B cell (primary cell): ENCODE measurements at regions not wholly inside any gene's neighbourhood (a gene's known extent, or its start where the extent isn't known, plus 50 kb on each side); places are given as distances from the start of the nearest gene placed in this dataset.
"Not testable (repeated sequence)": the region's sequence is repeated elsewhere in the genome, so short reads cannot be mapped to it uniquely, and the experiment has no call there.

Source experiments
- ATAC-seq: fragments of 200-7000 bp; cut with Tn5 transposase; one replicate; pipeline ENCODE4 v1.10.0; 2021; ENCODE audit warnings: low read depth, mild to moderate bottlenecking, moderate number of reproducible peaks, moderate library complexity
- CTCF ChIA-PET: fragments of 350-600 bp; sonication (Branson Sonifier 250); formaldehyde crosslinking; loops from one replicate; lab custom pipeline; 2021; ENCODE audit warnings: antibody characterized with exemption, inconsistent platforms; lab: Charles Lee
- POLR2A ChIA-PET: fragments of 350-600 bp; sonication (Branson Sonifier 250); formaldehyde crosslinking; loops from one replicate; lab custom pipeline; 2021; ENCODE audit warnings: antibody characterized with exemption; lab: Charles Lee
- DNase-seq: peaks from one replicate; pipeline ENCODE4 v3.0.0; 2013
- H2AFZ ChIP-seq: 2 replicates; pipeline ENCODE4 v1.6.1; 2012; ENCODE audit warnings: mild to moderate bottlenecking, low read depth, low read length; ENCODE audit not compliant: insufficient read depth, poor library complexity, severe bottlenecking
- H3K27ac ChIP-seq, 2 donors: 1 replicate in 1 of 2; 2 replicates in 1 of 2; pipeline ENCODE4 v1.5.1; 2012 to 2013; ENCODE audit warnings: low read length in 2 of 2, mild to moderate bottlenecking in 2 of 2, moderate library complexity in 1 of 2
- H3K27me3 ChIP-seq, 4 experiments: fragments of 200-600 bp in 1 of 4; sonication (generic) in 1 of 4; replicated peaks in 1 of 4; 1 replicate in 2 of 4; 2 replicates in 2 of 4; pipeline versions ENCODE4 v1.6.1 to v1.7.0; 2013 to 2016; ENCODE audit warnings: low read length in 3 of 4, mild to moderate bottlenecking in 2 of 4, mixed read lengths in 1 of 4, moderate library complexity in 1 of 4; ENCODE audit not compliant: insufficient read depth in 4 of 4, control insufficient read depth in 3 of 4; ENCODE audit errors: control extremely low read depth in 1 of 4
- H3K36me3 ChIP-seq, 2 experiments: replicated peaks in 1 of 2; 1 replicate in 1 of 2; 2 replicates in 1 of 2; pipeline versions ENCODE4 v1.6.1 to v1.7.1; 2013; ENCODE audit warnings: low read length in 1 of 2; ENCODE audit not compliant: insufficient read depth in 2 of 2, control insufficient read depth in 1 of 2; ENCODE audit errors: control extremely low read depth in 1 of 2, extremely low read depth in 1 of 2
- H3K4me1 ChIP-seq, 2 donors: fragments of 200-600 bp in 1 of 2; sonication (generic) in 1 of 2; 1 replicate in 1 of 2; 2 replicates in 1 of 2; pipeline versions ENCODE4 v1.5.1 to v1.6.1; 2013 to 2017; ENCODE audit warnings: low read length in 2 of 2; ENCODE audit not compliant: control insufficient read depth in 2 of 2, insufficient read depth in 2 of 2
- H3K4me2 ChIP-seq: replicated peaks from 2 replicates; pipeline ENCODE3; 2012; ENCODE audit warnings: mild to moderate bottlenecking, low read depth, low read length; ENCODE audit not compliant: poor library complexity, severe bottlenecking
- H3K4me3 ChIP-seq, 5 experiments: fragments of 200-600 bp in 1 of 5; sonication (generic) in 1 of 5; 1 replicate in 3 of 5; 2 replicates in 2 of 5; pipeline versions ENCODE4 v1.5.1 to v1.7.0; 2011 to 2016; ENCODE audit warnings: low read length in 4 of 5, mild to moderate bottlenecking in 4 of 5, low read depth in 2 of 5, control low read depth in 1 of 5, moderate library complexity in 1 of 5; ENCODE audit not compliant: insufficient read depth in 1 of 5; ENCODE audit errors: control extremely low read depth in 1 of 5, extremely low read depth in 1 of 5
- H3K79me2 ChIP-seq: fragments of 200-600 bp; sonication (generic); one replicate; pipeline ENCODE4 v1.6.0; 2016; ENCODE audit warnings: low read length; ENCODE audit not compliant: control insufficient read depth, insufficient read depth
- H3K9ac ChIP-seq: fragments of 200-600 bp; sonication (generic); 2 replicates; pipeline ENCODE4 v1.6.1; 2017; ENCODE audit warnings: mild to moderate bottlenecking, low read length, moderate library complexity
- H3K9me3 ChIP-seq, 3 donors: one replicate each; pipeline versions ENCODE4 v1.6.1 to v1.7.1; 2013; ENCODE audit warnings: low read length in 2 of 3; ENCODE audit not compliant: control insufficient read depth in 2 of 3, insufficient read depth in 1 of 3; ENCODE audit errors: control extremely low read depth in 1 of 3
- H4K20me1 ChIP-seq: 2 replicates; pipeline ENCODE4 v1.6.0; 2012; ENCODE audit warnings: mild to moderate bottlenecking, low read length; ENCODE audit not compliant: insufficient read depth, control insufficient read depth, poor library complexity, severe bottlenecking
- H3K27ac Mint-ChIP-seq: one replicate; pipeline ENCODE4 v1.8.0; 2021; ENCODE audit warnings: mixed read lengths
- H3K27me3 Mint-ChIP-seq: one replicate; pipeline ENCODE4 v1.8.0; 2021; ENCODE audit warnings: mixed read lengths
- H3K4me1 Mint-ChIP-seq: one replicate; pipeline ENCODE4 v1.8.0; 2021; ENCODE audit warnings: mixed read lengths
- H3K4me3 Mint-ChIP-seq: one replicate; pipeline ENCODE4 v1.8.0; 2021; ENCODE audit warnings: mixed read lengths
- H3K9me3 Mint-ChIP-seq: one replicate; pipeline ENCODE4 v1.8.0; 2022; ENCODE audit warnings: mixed read lengths; ENCODE audit not compliant: insufficient read depth
- CTCF ChIP-seq: fragments of 200-600 bp; IDR thresholded peaks from one replicate; pipeline ENCODE4 v1.8.0; 2022; ENCODE audit warnings: antibody characterized with exemption, mild to moderate bottlenecking
- EZH2 ChIP-seq: IDR thresholded peaks from 2 replicates; pipeline ENCODE4 v1.6.1; 2012; ENCODE audit warnings: borderline replicate concordance, low read depth, mild to moderate bottlenecking, moderate library complexity, low read length; ENCODE audit not compliant: insufficient read depth, poor library complexity, severe bottlenecking
- WGBS: methylation state at CpG from one replicate; pipeline ENCODE4 v1.1.5; 2013; ENCODE audit warnings: missing lambda C conversion rate; ENCODE audit not compliant: insufficient coverage; 5-methylcytosine and 5-hydroxymethylcytosine counted together
- intact Hi-C: fragments of 100-400 bp; cut with micrococcal nuclease; formaldehyde crosslinking; loops from one replicate; pipeline ENCODE4 v1.10.0; 2022

DNA sequence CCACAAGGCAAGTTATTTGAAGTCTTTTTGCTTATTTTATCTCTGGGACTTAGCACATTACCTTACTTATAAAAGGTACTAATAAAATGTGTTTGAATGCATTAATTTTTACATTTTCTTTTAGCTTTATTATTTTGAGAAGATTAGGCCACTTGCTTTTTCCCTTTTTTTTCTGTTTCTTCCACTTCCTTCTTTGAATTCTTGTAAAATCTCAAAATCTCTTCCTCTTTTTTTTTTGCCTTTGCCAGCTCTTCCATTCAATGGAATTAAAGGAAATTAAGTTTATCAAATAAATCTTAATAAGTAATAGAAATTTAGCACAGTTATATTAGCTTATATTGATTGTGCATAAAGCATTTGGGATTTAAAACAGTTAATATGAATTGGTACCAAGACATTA, 260.9 kb downstream of the SRGAP2C start:
- Histone ChIP-seq H3K79me2 (no peaks in the 10 kb centered on the region), H3K27me3 (no peaks in the 10 kb centered on the region), H3K4me1 (no peaks in the 10 kb centered on the region), H2AFZ (no peak overlapping the region), H3K36me3 (no peaks in the 10 kb centered on the region), H3K27ac (no peak overlapping the region), H3K9me3 (no peaks in the 10 kb centered on the region), H3K4me3 (no peak overlapping the region), H3K4me2 (no peak overlapping the region), H3K9ac (no peak overlapping the region), H4K20me1 (no peaks in the 10 kb centered on the region)
- intact Hi-C loops: no loop called here
- ChIA-PET CTCF (interaction anchor here (1.1 to 2.4 kb wide), 5 partner anchors 9 to 73 kb away, joined by 3 to 10 read pairs (median 6); no protein-coding TSS in a partner anchor), POLR2A (interaction anchor here (0.6 kb wide), 1 partner anchor 71 kb away, joined by 9 read pairs; no protein-coding TSS in a partner anchor)
- no peak overlapping the region for H3K27ac Mint-ChIP-seq
- H3K4me3 Mint-ChIP-seq: no peak overlapping the region
- TF ChIP-seq EZH2 (no peak), CTCF (no peak)
- H3K4me1 Mint-ChIP-seq: no peaks in the 10 kb centered on the region
- no peak for DNase-seq
- no peak for ATAC-seq
- H3K9me3 Mint-ChIP-seq: peaks cover 4% of the 10 kb centered on the region
- H3K27me3 Mint-ChIP-seq: no peaks in the 10 kb centered on the region

- H3K27ac ChIP-seq, H3K4me1 ChIP-seq, H3K9me3 ChIP-seq, H4K20me1 ChIP-seq, H2AFZ ChIP-seq, H3K4me1 Mint-ChIP-seq, H3K9ac ChIP-seq, H3K9me3 Mint-ChIP-seq, H3K4me3 ChIP-seq, H3K27ac Mint-ChIP-seq, H3K36me3 ChIP-seq, H3K27me3 Mint-ChIP-seq, H3K4me3 Mint-ChIP-seq, H3K4me2 ChIP-seq, H3K27me3 ChIP-seq, H3K79me2 ChIP-seq, POLR2A ChIA-PET, ATAC-seq: not testable (repeated sequence)
- peak; percentile 73 for TF ChIP-seq CTCF
- WGBS: no CpG with 5 or more reads among the region's 1 CpG
- DNase-seq: peak; percentile 9
- CTCF ChIA-PET: interaction anchor here (0.8 to 2.2 kb wide), 6 partner anchors 9 to 72 kb away, joined by 3 to 10 read pairs (median 4); no protein-coding TSS in a partner anchor
- intact Hi-C loops: loop anchor here (1.0 kb wide), 1 partner anchor 72 kb away; no protein-coding TSS in a partner anchor
Observed at GRCh38 chr1:121447280-121447923, 262.6 kb downstream of the SRGAP2C start.

- intact Hi-C loops, H3K9ac ChIP-seq, H3K27me3 Mint-ChIP-seq, H3K36me3 ChIP-seq, DNase-seq, POLR2A ChIA-PET, H3K4me1 ChIP-seq, H3K27ac Mint-ChIP-seq, H3K4me2 ChIP-seq, H3K9me3 ChIP-seq, H3K4me3 Mint-ChIP-seq, H3K4me3 ChIP-seq, H3K27ac ChIP-seq, H3K9me3 Mint-ChIP-seq, H3K79me2 ChIP-seq, H3K27me3 ChIP-seq, H3K4me1 Mint-ChIP-seq, H4K20me1 ChIP-seq, H2AFZ ChIP-seq, ATAC-seq: not testable (repeated sequence)
- CTCF ChIA-PET: interaction anchor here (1.0 kb wide), 1 partner anchor 68 kb away, joined by 4 read pairs; no protein-coding TSS in a partner anchor
- 100% methylated on average over 1 of the region's 3 CpGs for WGBS
Observed at GRCh38 chr1:121448064-121448463, 263.3 kb downstream of the SRGAP2C start.
